ENCODE measurements at regions not wholly inside any gene's neighbourhood (a gene's known extent, or its start where the extent isn't known, plus 50 kb on each side); places are given as distances from the start of the nearest gene placed in this dataset.
"Not testable (repeated sequence)": the region's sequence is repeated elsewhere in the genome, so short reads cannot be mapped to it uniquely, and the experiment has no call there.

- H3K27me3 Mint-ChIP-seq; H3K4me1 Mint-ChIP-seq (ENCODE audit: low read depth); H3K27ac Mint-ChIP-seq: not testable (repeated sequence)
Observed at GRCh38 chr7:9919-10318, 182.5 kb upstream of the FAM20C start.

GRCh38 chr7:32565-33280 is 159.6 kb upstream of the FAM20C start:
- not testable (repeated sequence) for H3K27me3 Mint-ChIP-seq; H3K36me3 Mint-ChIP-seq (ENCODE audit: low read depth); H3K27ac Mint-ChIP-seq; H3K9me3 Mint-ChIP-seq; H3K4me3 Mint-ChIP-seq; H3K4me1 Mint-ChIP-seq (ENCODE audit: low read depth)

More at GRCh38 chr7:9919-10318, 182.5 kb upstream of the FAM20C start:
- H3K36me3 Mint-ChIP-seq (ENCODE audit: low read depth); H3K9me3 Mint-ChIP-seq; H3K4me3 Mint-ChIP-seq: not testable (repeated sequence)

DNA sequence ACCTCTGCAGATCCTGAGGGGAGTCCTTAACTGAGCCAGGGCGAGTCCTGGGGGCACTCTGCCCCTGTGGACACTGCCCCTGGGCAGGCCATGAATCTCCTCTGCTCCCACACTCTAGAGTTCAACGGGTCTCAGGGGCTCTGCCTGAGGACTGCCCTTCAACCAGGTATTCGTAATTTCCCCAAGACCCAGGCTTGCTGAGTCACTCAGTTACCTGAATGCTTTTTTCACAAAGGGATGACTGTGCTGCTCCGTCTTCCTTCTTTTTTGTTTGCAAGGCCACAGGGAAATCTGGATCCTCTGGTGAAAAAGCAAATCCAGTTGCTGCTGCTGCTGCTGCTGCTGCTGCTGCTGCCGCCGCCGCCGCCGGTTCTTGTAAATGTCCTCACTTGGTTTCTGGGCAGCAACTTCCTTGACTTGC is 157.2 kb upstream of the FAM20C start:
- H3K27me3 Mint-ChIP-seq; H3K4me1 Mint-ChIP-seq (ENCODE audit: low read depth); H3K36me3 Mint-ChIP-seq (ENCODE audit: low read depth); H3K4me3 Mint-ChIP-seq; H3K9me3 Mint-ChIP-seq; H3K27ac Mint-ChIP-seq: not testable (repeated sequence)

GRCh38 chr7:36539-36938 is 155.8 kb upstream of the FAM20C start:
- H3K27me3 Mint-ChIP-seq; H3K27ac Mint-ChIP-seq; H3K4me1 Mint-ChIP-seq (ENCODE audit: low read depth); H3K36me3 Mint-ChIP-seq (ENCODE audit: low read depth); H3K4me3 Mint-ChIP-seq; H3K9me3 Mint-ChIP-seq: not testable (repeated sequence)

- H3K27ac Mint-ChIP-seq; H3K9me3 Mint-ChIP-seq; H3K4me1 Mint-ChIP-seq (ENCODE audit: low read depth); H3K4me3 Mint-ChIP-seq; H3K36me3 Mint-ChIP-seq (ENCODE audit: low read depth): not testable (repeated sequence)
- H3K27me3 Mint-ChIP-seq = peaks cover 13% of the 10 kb centered on the region
Observed at GRCh38 chr7:37656-38055, 154.7 kb upstream of the FAM20C start.

- H3K4me1 Mint-ChIP-seq (ENCODE audit: low read depth); H3K9me3 Mint-ChIP-seq; H3K4me3 Mint-ChIP-seq; H3K27ac Mint-ChIP-seq; H3K36me3 Mint-ChIP-seq (ENCODE audit: low read depth): not testable (repeated sequence)
- H3K27me3 Mint-ChIP-seq = peaks cover 18% of the 10 kb centered on the region
Observed at GRCh38 chr7:38444-38843, 153.9 kb upstream of the FAM20C start.

DNA sequence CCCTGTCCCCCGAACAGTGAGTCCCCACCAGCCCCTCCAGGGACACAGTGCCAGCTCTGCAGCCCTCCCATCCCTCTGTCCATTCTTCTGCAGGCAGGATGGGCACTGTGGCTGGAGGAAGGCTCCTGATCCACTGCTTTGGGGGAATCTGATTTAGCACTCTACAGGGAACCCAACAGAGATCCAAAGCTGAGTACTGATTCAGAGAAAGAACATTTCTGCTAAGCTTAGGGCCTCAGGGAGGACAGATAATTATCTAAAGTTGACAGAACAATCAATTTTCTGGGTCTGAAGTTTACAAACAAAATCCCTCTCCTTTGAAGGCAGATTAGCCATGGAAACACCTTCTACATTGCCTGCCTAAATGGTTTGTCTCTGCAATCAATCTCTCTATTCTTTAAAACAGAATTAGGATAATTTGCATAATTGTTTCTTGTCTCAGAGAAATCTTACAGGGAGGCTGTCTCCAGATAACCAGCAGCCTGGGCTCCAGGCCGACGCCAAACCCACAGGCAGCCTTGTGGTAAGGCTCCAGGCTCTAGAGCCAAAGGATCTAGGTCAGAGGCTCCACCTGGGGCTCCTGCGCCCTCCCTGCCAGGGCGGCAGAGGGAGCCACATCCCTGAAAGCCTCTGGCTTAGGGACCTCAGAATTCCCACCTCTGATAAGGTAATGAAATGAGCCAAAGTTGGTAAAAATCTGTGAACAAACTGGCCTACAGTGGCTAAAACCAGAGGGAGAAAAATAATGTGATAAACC is 152.2 kb upstream of the FAM20C start:
- H3K27me3 Mint-ChIP-seq = peaks cover 18% of the 10 kb centered on the region
- not testable (repeated sequence) for H3K27ac Mint-ChIP-seq; H3K36me3 Mint-ChIP-seq (ENCODE audit: low read depth); H3K9me3 Mint-ChIP-seq; H3K4me3 Mint-ChIP-seq; H3K4me1 Mint-ChIP-seq (ENCODE audit: low read depth)

DNA sequence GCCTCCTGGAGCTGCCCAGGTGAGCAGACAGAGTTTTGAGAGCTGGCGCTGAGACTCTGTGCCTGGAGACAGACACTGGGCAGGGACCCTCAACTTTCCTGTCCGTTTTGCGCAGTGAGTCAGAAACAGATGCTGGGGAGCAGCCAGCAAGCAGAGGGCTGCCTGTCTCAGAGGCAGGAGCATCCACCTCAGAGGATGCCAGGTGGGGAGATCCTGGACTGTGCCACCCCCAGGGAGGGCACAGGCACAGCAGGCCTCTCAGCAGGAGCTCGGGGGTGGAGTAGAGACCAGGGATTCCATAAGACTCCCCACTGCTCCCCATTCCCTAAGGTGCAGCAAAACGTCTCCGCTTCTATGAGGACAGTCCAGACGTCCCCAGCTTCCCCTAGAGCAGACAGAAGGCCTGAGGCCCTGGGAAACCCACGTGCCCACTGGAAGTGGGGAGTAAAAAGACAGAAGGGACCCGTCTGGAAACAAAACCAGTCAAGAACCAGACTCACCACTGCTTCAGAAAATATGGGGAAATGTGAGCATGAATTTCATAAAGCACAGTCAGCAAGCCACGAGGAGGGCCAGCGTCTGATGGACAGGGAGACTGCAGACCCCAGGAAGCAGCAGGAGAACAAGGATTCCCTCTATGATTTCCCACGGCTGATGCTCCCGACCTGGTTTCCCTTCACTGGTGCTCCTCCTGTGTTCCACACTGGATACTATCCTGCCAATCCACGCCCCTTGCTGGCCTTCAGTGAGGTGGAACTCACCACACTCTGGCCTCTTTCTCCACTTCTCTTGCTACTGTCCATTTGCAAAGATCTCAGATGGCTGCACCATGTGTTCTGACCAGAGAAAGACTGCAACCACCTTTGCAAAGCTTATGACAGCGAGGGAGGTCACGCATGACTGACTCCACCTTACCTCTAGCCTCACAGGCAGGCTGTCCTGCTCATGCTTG is 151.3 kb upstream of the FAM20C start:
- no peak overlapping the region for H3K4me3 Mint-ChIP-seq
- no peaks in the 10 kb centered on the region for H3K36me3 Mint-ChIP-seq (ENCODE audit: low read depth)
- no peaks in the 10 kb centered on the region for H3K4me1 Mint-ChIP-seq (ENCODE audit: low read depth)
- H3K9me3 Mint-ChIP-seq = no peaks in the 10 kb centered on the region
- H3K27ac Mint-ChIP-seq = no peak overlapping the region
- H3K27me3 Mint-ChIP-seq = peaks cover 18% of the 10 kb centered on the region

GRCh38 chr7:41917-42565 is 150.3 kb upstream of the FAM20C start:
- Mint-ChIP-seq H3K27me3 (peaks cover 20% of the 10 kb centered on the region), H3K4me1 (ENCODE audit: low read depth) (no peaks in the 10 kb centered on the region)

DNA sequence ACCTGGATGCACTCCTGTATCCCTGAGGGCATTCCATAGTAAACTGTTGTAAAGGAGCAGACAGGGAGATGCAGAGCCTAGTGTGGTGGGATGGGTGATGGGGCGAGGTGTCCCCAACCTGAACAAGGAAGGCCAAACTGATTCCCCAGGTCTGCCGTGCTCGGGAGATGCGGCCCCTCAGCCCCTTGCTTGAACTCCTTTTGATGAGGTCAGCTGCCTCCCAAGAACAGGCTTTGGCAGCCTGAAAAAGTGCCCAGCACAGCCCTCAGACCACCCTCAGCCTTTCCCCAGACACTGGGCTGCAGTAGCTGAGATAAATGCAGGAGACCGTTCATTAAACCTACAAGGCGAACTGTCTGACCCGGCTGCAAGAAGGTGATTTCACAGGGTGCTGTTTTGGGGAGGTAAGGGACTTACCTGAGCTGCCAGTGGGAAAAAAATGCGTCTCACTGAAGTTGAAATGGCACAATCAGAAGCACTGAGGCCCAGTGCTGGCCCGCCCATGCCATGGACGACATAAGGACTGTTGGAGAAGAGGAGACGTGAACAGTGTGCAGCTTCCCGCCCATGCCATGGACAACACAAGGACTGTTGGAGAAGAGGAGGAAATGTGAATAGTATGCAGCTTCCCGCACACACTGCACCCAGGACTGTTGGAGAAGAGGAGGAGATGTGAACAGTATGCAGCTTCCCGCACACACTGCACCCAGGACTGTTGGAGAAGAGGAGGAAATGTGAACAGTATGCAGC is 148.4 kb upstream of the FAM20C start:
- peaks cover 21% of the 10 kb centered on the region for H3K27me3 Mint-ChIP-seq
- no peaks in the 10 kb centered on the region for H3K4me1 Mint-ChIP-seq (ENCODE audit: low read depth)
- H3K4me3 Mint-ChIP-seq = no peak overlapping the region
- H3K27ac Mint-ChIP-seq = no peak overlapping the region
- no peaks in the 10 kb centered on the region for H3K36me3 Mint-ChIP-seq (ENCODE audit: low read depth)
- H3K9me3 Mint-ChIP-seq = no peaks in the 10 kb centered on the region

More at GRCh38 chr7:41917-42565, 150.3 kb upstream of the FAM20C start:
- Mint-ChIP-seq H3K4me3 (no peak overlapping the region), H3K36me3 (ENCODE audit: low read depth) (no peaks in the 10 kb centered on the region), H3K9me3 (no peaks in the 10 kb centered on the region), H3K27ac (no peak overlapping the region)

GRCh38 chr7:44541-44896 is 147.9 kb upstream of the FAM20C start:
- Mint-ChIP-seq H3K27me3 (peaks cover 21% of the 10 kb centered on the region), H3K27ac (no peak overlapping the region), H3K4me1 (ENCODE audit: low read depth) (no peaks in the 10 kb centered on the region), H3K36me3 (ENCODE audit: low read depth) (no peaks in the 10 kb centered on the region), H3K9me3 (no peaks in the 10 kb centered on the region), H3K4me3 (no peak overlapping the region)

DNA sequence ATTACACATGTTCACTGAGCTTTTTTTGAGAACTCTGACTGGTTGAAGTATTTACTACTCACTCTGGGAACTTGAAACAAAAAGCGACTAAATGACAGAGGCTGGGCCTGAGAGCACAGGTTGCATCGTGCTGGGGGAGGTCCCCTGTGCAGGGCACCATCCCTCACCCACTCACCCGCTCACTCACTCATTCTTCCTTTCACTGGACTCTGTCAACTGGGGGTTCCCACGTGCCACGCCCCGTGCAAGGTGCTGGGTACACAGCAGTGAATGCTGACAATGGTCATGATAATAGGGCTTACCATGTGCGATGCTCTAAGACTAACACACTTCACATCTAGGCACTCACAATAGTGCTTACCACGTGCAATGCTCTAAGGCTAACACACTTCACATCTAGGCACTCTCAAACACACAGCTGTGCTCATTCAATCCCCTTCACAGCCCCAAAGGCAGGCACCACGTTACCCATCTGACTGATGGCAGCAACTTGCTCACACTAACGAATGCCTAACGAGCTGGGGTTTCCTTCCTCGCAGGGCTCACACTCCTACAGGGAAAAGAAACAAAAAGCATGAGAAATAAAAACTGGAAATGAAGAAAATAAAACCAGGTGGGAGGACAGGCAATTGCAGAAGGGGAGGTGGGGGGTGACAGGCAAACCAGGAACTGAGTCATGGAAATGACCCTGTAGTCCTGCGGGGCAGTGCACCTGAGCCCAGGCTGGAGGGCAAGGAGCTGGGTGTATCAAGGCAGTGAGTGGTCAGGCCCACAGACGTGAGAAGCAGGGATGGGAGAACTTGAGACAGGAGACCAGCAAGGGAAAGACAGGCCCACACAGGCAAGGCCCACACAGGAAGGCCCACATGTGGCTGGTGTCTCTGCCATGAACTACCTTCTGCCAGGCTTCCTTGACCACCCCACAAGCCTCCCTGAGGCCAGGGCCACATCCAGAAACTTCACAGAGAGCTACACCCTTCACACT is 147.0 kb upstream of the FAM20C start:
- Mint-ChIP-seq H3K9me3 (no peaks in the 10 kb centered on the region), H3K4me1 (ENCODE audit: low read depth) (no peaks in the 10 kb centered on the region), H3K27ac (no peak overlapping the region), H3K36me3 (ENCODE audit: low read depth) (no peaks in the 10 kb centered on the region), H3K27me3 (peaks cover 21% of the 10 kb centered on the region), H3K4me3 (no peak overlapping the region)

DNA sequence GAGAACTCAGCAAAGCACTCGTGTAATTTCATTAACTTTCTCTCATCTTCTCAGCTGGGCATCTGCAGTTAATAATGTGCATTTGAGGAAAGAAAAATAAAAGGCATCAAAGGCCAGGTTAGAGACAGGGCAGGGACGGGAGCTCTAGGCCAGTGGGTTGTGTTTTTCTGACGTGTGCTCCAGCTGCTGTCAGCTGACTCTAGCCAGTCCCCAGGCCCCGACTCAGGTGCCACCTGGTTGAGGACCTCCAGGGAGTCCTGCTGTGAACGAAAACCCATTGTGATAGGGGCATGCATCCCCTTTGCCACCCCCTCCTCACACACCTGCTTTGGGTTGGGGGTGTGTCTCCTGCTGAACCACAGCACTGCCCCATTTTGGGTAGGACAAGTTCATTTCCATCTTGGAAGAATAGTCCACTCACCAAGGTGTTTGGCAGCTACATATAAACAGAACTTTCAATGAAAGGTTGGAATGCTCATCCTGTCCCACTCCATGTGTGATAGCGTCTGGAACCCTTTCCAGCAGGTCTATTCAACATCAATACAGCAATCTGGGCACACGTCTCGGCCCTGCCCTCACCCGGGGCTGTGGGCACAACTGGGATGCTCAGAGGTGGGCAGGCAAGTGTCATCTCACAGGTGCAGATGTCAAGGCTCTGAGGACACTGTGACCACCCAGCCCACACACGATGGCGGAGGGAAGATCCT is 146.1 kb upstream of the FAM20C start:
- H3K27ac Mint-ChIP-seq = no peak overlapping the region
- no peaks in the 10 kb centered on the region for H3K36me3 Mint-ChIP-seq (ENCODE audit: low read depth)
- H3K4me1 Mint-ChIP-seq (ENCODE audit: low read depth) = no peaks in the 10 kb centered on the region
- H3K9me3 Mint-ChIP-seq = no peaks in the 10 kb centered on the region
- peaks cover 21% of the 10 kb centered on the region for H3K27me3 Mint-ChIP-seq
- H3K4me3 Mint-ChIP-seq = no peak overlapping the region

All from stimulated activated naive CD8-positive, alpha-beta T cell treated with anti-CD3 and anti-CD28 coated beads, Interleukin-15, Interleukin-2, amounts not matched to agents 100 ng/mL and 50 ng/mL, for 24 hours (primary cell).